HepG2 (cell line): ENCODE measurements at regions not wholly inside any gene's neighbourhood (a gene's known extent, or its start where the extent isn't known, plus 50 kb on each side); places are given as distances from the start of the nearest gene placed in this dataset.

ENCODE experiments used
- CBX1 ChIP-seq: IDR thresholded peaks from one replicate; pipeline ENCODE4 v1.6.1; 2016; ENCODE audit warnings: antibody characterized with exemption, low read depth
- KDM5B ChIP-seq: sonication (generic); formaldehyde crosslinking; IDR thresholded peaks from 2 replicates; pipeline ENCODE4 v1.4.0; 2020; ENCODE audit warnings: missing genetic modification reagents, mild to moderate bottlenecking, borderline replicate concordance
- NONO ChIP-seq, 2 experiments: fragments of 450-650 bp in 1 of 2; sonication (generic) in 1 of 2; formaldehyde crosslinking in 1 of 2; IDR thresholded peaks in 1 of 2; conservative IDR thresholded peaks in 1 of 2; 2 replicates each; pipeline versions ENCODE4 v1.6.1 to v1.8.0; 2017 to 2022; ENCODE audit warnings: mild to moderate bottlenecking in 1 of 2, missing genetic modification reagents in 1 of 2, moderate library complexity in 1 of 2
- STAG1 ChIP-seq: sonication (generic); formaldehyde crosslinking; IDR thresholded peaks from 2 replicates; pipeline ENCODE4 v1.4.0; 2020; ENCODE audit warnings: missing genetic modification reagents
- TOE1 ChIP-seq: sonication (generic); formaldehyde crosslinking; IDR thresholded peaks from 2 replicates; pipeline ENCODE4 v1.4.0; 2020; ENCODE audit warnings: mild to moderate bottlenecking, missing genetic modification reagents
- TSC22D2 ChIP-seq: sonication (generic); formaldehyde crosslinking; IDR thresholded peaks from 2 replicates; pipeline ENCODE4 v1.5.1; 2020; ENCODE audit warnings: missing genetic modification reagents, mild to moderate bottlenecking, borderline replicate concordance
- ZBTB3 ChIP-seq: sonication (generic); formaldehyde crosslinking; IDR thresholded peaks from 2 replicates; pipeline ENCODE4 v1.4.0; 2020; ENCODE audit warnings: low read depth, mild to moderate bottlenecking, moderate library complexity, missing genetic modification reagents, borderline replicate concordance
- ZNF317 ChIP-seq: sonication (generic); formaldehyde crosslinking; IDR thresholded peaks from 2 replicates; pipeline ENCODE4 v1.5.0; 2020; ENCODE audit warnings: mild to moderate bottlenecking, missing genetic modification reagents
- ZNF34 ChIP-seq: sonication (generic); formaldehyde crosslinking; IDR thresholded peaks from 2 replicates; pipeline ENCODE4 v1.4.0; 2020; ENCODE audit warnings: mild to moderate bottlenecking, missing genetic modification reagents, borderline replicate concordance
- ZNF687 ChIP-seq: sonication (generic); formaldehyde crosslinking; IDR thresholded peaks from 2 replicates; pipeline ENCODE4 v1.5.1; 2020; ENCODE audit warnings: mild to moderate bottlenecking, missing genetic modification reagents, moderate library complexity
- ZNF781 ChIP-seq: sonication (generic); formaldehyde crosslinking; IDR thresholded peaks from 2 replicates; pipeline ENCODE4 v1.5.1; 2020; ENCODE audit warnings: borderline replicate concordance, mild to moderate bottlenecking, missing genetic modification reagents; ENCODE audit errors: not compliant biosample characterization
- ZSCAN5A ChIP-seq: sonication (generic); formaldehyde crosslinking; IDR thresholded peaks from 2 replicates; pipeline ENCODE4 v1.8.0; 2022; ENCODE audit warnings: mild to moderate bottlenecking, missing genetic modification reagents, borderline replicate concordance
- TF ChIP-seq, protein P1 (sequence below): sonication (generic); formaldehyde crosslinking; IDR thresholded peaks from 2 replicates; pipeline ENCODE4 v1.8.0; 2022; ENCODE audit warnings: missing genetic modification reagents, mild to moderate bottlenecking, moderate library complexity, borderline replicate concordance
- TF ChIP-seq, protein P2 (sequence below): sonication (generic); formaldehyde crosslinking; IDR thresholded peaks from 2 replicates; pipeline ENCODE4 v1.8.0; 2022; ENCODE audit warnings: missing genetic modification reagents, mild to moderate bottlenecking, inconsistent platforms, borderline replicate concordance
- TF ChIP-seq, protein P3 (sequence below): conservative IDR thresholded peaks from 2 replicates; pipeline ENCODE4 v1.6.1; 2018; ENCODE audit warnings: missing genetic modification reagents

DNA sequence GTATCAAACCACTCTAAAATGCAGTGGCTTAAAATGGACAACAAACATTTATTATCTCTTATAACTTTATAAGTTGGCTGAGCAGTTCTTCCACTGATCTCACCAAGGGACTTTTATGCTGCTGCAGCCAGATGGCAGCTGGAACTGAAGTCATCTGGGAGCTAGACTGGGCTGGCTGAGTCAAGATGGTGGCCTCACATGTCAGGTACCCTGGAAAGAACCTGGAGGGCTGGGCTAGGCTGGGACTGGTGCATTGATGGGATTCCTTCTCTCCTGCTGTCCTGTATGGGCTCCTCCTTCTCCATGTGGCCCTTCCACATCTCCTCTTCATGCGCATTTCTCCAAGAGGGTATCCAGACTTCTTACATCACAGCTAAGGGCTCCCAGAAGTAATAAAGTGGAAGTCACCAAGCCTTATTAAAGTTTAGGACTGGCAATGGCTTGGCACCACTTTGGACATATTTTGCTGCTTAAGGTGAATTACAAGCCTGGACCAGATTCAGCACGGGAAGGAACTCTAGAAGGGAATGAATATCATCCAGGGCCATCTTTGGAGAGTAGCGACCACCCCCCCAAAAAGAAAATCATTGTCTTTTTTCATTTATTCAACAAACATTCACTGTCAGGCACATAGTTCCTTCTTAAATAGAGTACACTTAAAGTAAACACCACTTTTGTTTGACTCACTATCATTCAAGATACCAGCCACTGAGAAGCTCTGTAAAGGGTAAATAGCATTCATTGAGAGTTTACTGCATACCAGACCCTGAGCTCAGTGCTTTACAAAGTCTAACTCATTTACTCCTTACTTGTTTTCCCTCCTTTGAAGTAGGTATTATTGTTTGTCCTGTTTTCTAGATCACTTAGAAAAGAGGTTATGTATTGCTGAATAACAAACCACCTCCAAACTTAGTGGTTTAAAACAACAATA, 138.0 kb downstream of the ZFP36L2 start (continued):
- TF ChIP-seq, protein P1, sequence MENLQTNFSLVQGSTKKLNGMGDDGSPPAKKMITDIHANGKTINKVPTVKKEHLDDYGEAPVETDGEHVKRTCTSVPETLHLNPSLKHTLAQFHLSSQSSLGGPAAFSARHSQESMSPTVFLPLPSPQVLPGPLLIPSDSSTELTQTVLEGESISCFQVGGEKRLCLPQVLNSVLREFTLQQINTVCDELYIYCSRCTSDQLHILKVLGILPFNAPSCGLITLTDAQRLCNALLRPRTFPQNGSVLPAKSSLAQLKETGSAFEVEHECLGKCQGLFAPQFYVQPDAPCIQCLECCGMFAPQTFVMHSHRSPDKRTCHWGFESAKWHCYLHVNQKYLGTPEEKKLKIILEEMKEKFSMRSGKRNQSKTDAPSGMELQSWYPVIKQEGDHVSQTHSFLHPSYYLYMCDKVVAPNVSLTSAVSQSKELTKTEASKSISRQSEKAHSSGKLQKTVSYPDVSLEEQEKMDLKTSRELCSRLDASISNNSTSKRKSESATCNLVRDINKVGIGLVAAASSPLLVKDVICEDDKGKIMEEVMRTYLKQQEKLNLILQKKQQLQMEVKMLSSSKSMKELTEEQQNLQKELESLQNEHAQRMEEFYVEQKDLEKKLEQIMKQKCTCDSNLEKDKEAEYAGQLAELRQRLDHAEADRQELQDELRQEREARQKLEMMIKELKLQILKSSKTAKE, result no peak
- no peak for TF ChIP-seq TOE1 (CRISPR knock-in tag)
- no peak for TF ChIP-seq NONO (IDR thresholded peaks at IDR 0.05)
- TF ChIP-seq NONO (CRISPR knock-in tag; conservative IDR thresholded peaks at IDR 0.05), result no peak; the same call in 1 of the 2 replicates
- TF ChIP-seq ZSCAN5A (CRISPR knock-in tag), result no peak
- no peak for TF ChIP-seq ZBTB3 (CRISPR knock-in tag)
- TF ChIP-seq STAG1 (CRISPR knock-in tag), result no peak
- TF ChIP-seq, protein P2, sequence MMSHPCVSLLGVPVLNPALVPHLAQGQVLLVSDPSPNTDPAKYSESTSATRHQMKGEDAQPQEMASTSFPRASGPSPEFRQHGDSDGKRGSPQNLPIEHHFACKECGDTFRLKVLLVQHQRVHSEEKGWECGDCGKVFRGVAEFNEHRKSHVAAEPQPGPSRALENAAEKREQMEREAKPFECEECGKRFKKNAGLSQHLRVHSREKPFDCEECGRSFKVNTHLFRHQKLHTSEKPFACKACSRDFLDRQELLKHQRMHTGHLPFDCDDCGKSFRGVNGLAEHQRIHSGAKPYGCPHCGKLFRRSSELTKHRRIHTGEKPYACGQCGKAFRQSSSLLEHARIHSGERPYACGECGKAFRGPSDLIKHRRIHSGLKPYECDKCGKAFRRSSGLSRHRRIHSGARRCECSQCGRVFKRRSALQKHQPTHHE (CRISPR knock-in tag), result no peak
- no peak for TF ChIP-seq CBX1
- no peak for TF ChIP-seq ZNF34 (CRISPR knock-in tag)
- no peak for TF ChIP-seq ZNF781 (CRISPR knock-in tag)
- TF ChIP-seq TSC22D2 (CRISPR knock-in tag), result 0 out of 2 replicates have a peak, but pooled peaks have one; percentile 55
- no peak for TF ChIP-seq ZNF317
- TF ChIP-seq, protein P3, sequence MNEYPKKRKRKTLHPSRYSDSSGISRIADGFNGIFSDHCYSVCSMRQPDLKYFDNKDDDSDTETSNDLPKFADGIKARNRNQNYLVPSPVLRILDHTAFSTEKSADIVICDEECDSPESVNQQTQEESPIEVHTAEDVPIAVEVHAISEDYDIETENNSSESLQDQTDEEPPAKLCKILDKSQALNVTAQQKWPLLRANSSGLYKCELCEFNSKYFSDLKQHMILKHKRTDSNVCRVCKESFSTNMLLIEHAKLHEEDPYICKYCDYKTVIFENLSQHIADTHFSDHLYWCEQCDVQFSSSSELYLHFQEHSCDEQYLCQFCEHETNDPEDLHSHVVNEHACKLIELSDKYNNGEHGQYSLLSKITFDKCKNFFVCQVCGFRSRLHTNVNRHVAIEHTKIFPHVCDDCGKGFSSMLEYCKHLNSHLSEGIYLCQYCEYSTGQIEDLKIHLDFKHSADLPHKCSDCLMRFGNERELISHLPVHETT (CRISPR knock-in tag), result no peak
- TF ChIP-seq KDM5B (CRISPR knock-in tag), result no peak
- no peak for TF ChIP-seq ZNF687 (CRISPR knock-in tag)
